ENCODE measurements at regions not wholly inside any gene's neighbourhood (a gene's known extent, or its start where the extent isn't known, plus 50 kb on each side); places are given as distances from the start of the nearest gene placed in this dataset.

GRCh38 chr3:95002438-95003046, 939.7 kb downstream of the NSUN3 start:
- TF ChIP-seq CTCF (IDR thresholded peaks at IDR 0.05) (no peak), POLR2A (IDR thresholded peaks at IDR 0.05) (no peak)
